ENCODE measurements at regions not wholly inside any gene's neighbourhood (a gene's known extent, or its start where the extent isn't known, plus 50 kb on each side); places are given as distances from the start of the nearest gene placed in this dataset.

DNA sequence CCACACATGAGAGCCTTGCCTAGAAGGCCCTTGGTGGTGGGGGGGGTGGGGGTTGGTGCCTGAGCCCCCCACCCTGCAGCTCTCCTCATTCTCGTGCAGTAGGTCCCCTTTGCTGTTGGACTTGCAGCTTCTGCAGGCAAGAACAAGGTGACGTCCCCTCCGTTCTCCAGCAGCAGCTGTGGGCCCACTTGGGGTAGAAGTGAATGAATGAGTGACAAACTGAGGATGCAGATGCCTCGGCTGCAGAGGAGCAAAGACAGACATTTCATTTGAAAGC, 88.6 kb upstream of the CTDP1 start:
- TF ChIP-seq, protein P1, sequence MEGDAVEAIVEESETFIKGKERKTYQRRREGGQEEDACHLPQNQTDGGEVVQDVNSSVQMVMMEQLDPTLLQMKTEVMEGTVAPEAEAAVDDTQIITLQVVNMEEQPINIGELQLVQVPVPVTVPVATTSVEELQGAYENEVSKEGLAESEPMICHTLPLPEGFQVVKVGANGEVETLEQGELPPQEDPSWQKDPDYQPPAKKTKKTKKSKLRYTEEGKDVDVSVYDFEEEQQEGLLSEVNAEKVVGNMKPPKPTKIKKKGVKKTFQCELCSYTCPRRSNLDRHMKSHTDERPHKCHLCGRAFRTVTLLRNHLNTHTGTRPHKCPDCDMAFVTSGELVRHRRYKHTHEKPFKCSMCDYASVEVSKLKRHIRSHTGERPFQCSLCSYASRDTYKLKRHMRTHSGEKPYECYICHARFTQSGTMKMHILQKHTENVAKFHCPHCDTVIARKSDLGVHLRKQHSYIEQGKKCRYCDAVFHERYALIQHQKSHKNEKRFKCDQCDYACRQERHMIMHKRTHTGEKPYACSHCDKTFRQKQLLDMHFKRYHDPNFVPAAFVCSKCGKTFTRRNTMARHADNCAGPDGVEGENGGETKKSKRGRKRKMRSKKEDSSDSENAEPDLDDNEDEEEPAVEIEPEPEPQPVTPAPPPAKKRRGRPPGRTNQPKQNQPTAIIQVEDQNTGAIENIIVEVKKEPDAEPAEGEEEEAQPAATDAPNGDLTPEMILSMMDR (IDR thresholded peaks at IDR 0.05) = no peak
- no peak for TF ChIP-seq POLR2A (IDR thresholded peaks at IDR 0.05)

All from lower leg skin (tissue), 3 donors.